Stimulated activated CD4-positive, alpha-beta T cell treated with anti-CD3 and anti-CD28 coated beads, Interleukin-2, amount 100 ng/mL, for 4 hours (primary cell): ENCODE measurements at regions not wholly inside any gene's neighbourhood (a gene's known extent, or its start where the extent isn't known, plus 50 kb on each side); places are given as distances from the start of the nearest gene placed in this dataset.
A peak's percentile ranks its signal among the peaks of the same experiment; 100 is the strongest.

Experiments
- DNase-seq: peaks from one replicate; pipeline ENCODE4 v3.0.0-alpha.2; 2020; ENCODE audit warnings: low read depth

- DNase-seq, result no peak
Measured at GRCh38 chr15:66945842-66946241, 119.6 kb upstream of the SMAD3 start.

GRCh38 chr15:66946578-66947164, 118.7 kb upstream of the SMAD3 start:
- DNase-seq, result peak; percentile 54

- DNase-seq, result no peak
Measured at GRCh38 chr15:66947471-66947870, 117.9 kb upstream of the SMAD3 start.

- DNase-seq, result no peak
Measured at GRCh38 chr15:66948294-66948693, 117.1 kb upstream of the SMAD3 start.

- DNase-seq, result no peak
Measured at GRCh38 chr15:66950114-66950513, 115.3 kb upstream of the SMAD3 start.

- DNase-seq, result no peak
Measured at GRCh38 chr15:66951531-66952320, 113.7 kb upstream of the SMAD3 start.

GRCh38 chr15:66952756-66953522, 112.5 kb upstream of the SMAD3 start:
- no peak for DNase-seq

- no peak for DNase-seq
Measured at GRCh38 chr15:66953523-66954229, 111.7 kb upstream of the SMAD3 start.

GRCh38 chr15:66954601-66955000, 110.8 kb upstream of the SMAD3 start:
- no peak for DNase-seq

GRCh38 chr15:66955001-66955516, 110.3 kb upstream of the SMAD3 start:
- DNase-seq, result no peak

- DNase-seq, result no peak
Measured at GRCh38 chr15:66955871-66956585, 109.4 kb upstream of the SMAD3 start.

GRCh38 chr15:66956672-66957430, 108.6 kb upstream of the SMAD3 start:
- DNase-seq, result no peak

GRCh38 chr15:66957431-66957720, 108.0 kb upstream of the SMAD3 start:
- no peak for DNase-seq

- no peak for DNase-seq
Measured at GRCh38 chr15:66959066-66959465, 106.3 kb upstream of the SMAD3 start.

- DNase-seq, result no peak
Measured at GRCh38 chr15:66959875-66960274, 105.5 kb upstream of the SMAD3 start.

- no peak for DNase-seq
Measured at GRCh38 chr15:66960519-66960918, 104.9 kb upstream of the SMAD3 start.

GRCh38 chr15:66961407-66961884, 104.0 kb upstream of the SMAD3 start:
- DNase-seq, result no peak

- DNase-seq, result no peak
Measured at GRCh38 chr15:66961901-66962300, 103.5 kb upstream of the SMAD3 start.

- no peak for DNase-seq
Measured at GRCh38 chr15:66962522-66962921, 102.9 kb upstream of the SMAD3 start.

GRCh38 chr15:66963084-66963483, 102.3 kb upstream of the SMAD3 start:
- no peak for DNase-seq

GRCh38 chr15:66963710-66964109, 101.7 kb upstream of the SMAD3 start:
- no peak for DNase-seq
